Breast epithelium (tissue), 3 donors: ENCODE measurements at regions not wholly inside any gene's neighbourhood (a gene's known extent, or its start where the extent isn't known, plus 50 kb on each side); places are given as distances from the start of the nearest gene placed in this dataset.

Source experiments
- POLR2A ChIP-seq: fragments of 450-650 bp; IDR thresholded peaks from one replicate; pipeline ENCODE4 v1.6.1; 2016; ENCODE audit warnings: antibody characterized with exemption, mild to moderate bottlenecking, moderate library complexity
- POLR2AphosphoS5 ChIP-seq, 3 donors: sonication (generic); formaldehyde crosslinking; IDR thresholded peaks; one replicate each; pipeline ENCODE4 v1.6.1; 2017; ENCODE audit warnings: antibody characterized with exemption in 3 of 3
- TF ChIP-seq, protein P1 (sequence below), 3 donors: fragments of 450-650 bp; IDR thresholded peaks; one replicate each; pipeline ENCODE4 v1.5.1; 2016 to 2017; ENCODE audit warnings: antibody characterized with exemption in 3 of 3, mild to moderate bottlenecking in 3 of 3, moderate library complexity in 3 of 3

DNA sequence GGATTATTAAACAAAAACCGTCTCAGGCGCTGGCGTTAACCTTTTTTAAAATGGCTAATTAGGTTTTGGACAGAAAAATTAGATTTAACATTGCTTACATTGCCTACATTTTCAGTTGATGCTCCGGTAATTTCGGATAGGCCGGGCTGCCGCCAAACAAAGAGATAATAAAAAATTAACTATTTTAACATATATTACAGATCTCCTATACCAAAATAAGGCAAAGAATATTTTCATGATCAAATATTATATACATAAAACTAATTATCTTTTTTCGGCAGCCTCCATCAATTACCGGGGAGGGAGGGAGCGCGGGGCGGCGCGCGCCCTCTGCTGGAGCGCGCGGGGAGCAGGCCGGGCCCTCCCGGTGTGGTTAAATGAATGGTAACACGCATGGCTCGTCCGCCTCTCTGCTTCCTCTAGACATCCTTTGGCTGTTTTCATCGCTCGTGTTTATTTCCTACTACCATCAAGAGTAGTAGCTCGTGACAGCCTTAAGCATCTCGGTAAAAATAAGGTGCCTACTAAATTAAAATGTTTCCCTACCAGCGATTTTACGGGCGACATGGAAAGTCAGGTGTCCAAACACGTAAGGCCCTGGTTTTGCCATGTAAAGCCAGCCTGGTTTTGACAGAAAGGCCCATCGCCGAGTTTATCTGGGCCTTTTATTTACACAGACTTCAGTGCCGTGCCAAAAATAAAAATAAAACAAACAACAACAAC lies 52.4 kb upstream of the TMEM33 start:
- TF ChIP-seq, protein P1, sequence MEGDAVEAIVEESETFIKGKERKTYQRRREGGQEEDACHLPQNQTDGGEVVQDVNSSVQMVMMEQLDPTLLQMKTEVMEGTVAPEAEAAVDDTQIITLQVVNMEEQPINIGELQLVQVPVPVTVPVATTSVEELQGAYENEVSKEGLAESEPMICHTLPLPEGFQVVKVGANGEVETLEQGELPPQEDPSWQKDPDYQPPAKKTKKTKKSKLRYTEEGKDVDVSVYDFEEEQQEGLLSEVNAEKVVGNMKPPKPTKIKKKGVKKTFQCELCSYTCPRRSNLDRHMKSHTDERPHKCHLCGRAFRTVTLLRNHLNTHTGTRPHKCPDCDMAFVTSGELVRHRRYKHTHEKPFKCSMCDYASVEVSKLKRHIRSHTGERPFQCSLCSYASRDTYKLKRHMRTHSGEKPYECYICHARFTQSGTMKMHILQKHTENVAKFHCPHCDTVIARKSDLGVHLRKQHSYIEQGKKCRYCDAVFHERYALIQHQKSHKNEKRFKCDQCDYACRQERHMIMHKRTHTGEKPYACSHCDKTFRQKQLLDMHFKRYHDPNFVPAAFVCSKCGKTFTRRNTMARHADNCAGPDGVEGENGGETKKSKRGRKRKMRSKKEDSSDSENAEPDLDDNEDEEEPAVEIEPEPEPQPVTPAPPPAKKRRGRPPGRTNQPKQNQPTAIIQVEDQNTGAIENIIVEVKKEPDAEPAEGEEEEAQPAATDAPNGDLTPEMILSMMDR (IDR thresholded peaks at IDR 0.05) = peak; percentile 29 to 68 (median 65)
- TF ChIP-seq POLR2A = no peak
- TF ChIP-seq POLR2AphosphoS5 (IDR thresholded peaks at IDR 0.05) = no peak
